ENCODE measurements at regions not wholly inside any gene's neighbourhood (a gene's known extent, or its start where the extent isn't known, plus 50 kb on each side); places are given as distances from the start of the nearest gene placed in this dataset.
"Not testable (repeated sequence)": the region's sequence is repeated elsewhere in the genome, so short reads cannot be mapped to it uniquely, and the experiment has no call there.

DNA sequence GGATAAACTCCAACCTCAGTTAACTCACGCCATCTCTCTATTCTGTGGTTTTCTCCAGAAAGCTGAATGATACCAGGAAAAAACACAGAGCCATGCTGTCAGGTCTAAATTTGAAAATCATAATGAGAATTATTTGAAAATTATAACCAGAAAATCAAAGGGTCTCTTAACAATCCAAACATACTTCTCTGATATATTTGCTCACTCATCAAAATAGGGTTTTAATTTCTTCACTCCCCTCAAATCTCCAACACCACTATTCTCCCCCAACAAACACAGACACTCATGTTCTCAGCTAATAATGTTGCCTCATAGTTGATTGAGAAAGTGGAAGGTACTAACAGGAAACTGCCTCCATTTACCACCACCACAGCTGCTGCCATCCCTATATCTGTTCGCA lies 375.5 kb downstream of the TLE1 start:
- no peaks in the 10 kb centered on the region for H3K27me3 Mint-ChIP-seq (ENCODE audit: low read depth)
- no peak overlapping the region for H3K27ac Mint-ChIP-seq
- H3K4me3 Mint-ChIP-seq, result no peak overlapping the region
- no peaks in the 10 kb centered on the region for H3K4me1 Mint-ChIP-seq
- no peaks in the 10 kb centered on the region for H3K36me3 Mint-ChIP-seq (ENCODE audit: low read depth)
- peaks cover 14% of the 10 kb centered on the region for H3K9me3 Mint-ChIP-seq
- TF ChIP-seq, protein P1, sequence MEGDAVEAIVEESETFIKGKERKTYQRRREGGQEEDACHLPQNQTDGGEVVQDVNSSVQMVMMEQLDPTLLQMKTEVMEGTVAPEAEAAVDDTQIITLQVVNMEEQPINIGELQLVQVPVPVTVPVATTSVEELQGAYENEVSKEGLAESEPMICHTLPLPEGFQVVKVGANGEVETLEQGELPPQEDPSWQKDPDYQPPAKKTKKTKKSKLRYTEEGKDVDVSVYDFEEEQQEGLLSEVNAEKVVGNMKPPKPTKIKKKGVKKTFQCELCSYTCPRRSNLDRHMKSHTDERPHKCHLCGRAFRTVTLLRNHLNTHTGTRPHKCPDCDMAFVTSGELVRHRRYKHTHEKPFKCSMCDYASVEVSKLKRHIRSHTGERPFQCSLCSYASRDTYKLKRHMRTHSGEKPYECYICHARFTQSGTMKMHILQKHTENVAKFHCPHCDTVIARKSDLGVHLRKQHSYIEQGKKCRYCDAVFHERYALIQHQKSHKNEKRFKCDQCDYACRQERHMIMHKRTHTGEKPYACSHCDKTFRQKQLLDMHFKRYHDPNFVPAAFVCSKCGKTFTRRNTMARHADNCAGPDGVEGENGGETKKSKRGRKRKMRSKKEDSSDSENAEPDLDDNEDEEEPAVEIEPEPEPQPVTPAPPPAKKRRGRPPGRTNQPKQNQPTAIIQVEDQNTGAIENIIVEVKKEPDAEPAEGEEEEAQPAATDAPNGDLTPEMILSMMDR (IDR thresholded peaks at IDR 0.05; ENCODE audit: unreplicated experiment in 3 of 3), result no peak

DNA sequence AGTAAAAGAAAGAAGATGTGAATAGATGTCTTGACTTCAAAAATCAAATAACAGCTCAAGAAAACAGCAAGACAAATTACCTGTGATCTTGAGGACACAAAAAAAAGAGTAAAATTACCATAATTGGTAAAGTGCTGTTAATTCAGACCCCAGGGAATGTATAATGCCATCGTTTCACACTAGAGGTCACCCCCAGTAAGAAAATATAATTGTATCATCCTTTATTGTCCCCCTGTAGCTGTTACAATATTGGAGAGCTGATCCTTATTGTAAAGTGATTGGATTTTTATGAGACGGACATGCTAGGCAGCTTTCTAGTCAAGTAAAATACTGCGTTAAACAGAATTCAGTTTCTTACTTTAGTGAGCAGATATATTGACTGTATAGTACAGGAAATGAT lies 377.0 kb downstream of the TLE1 start:
- Mint-ChIP-seq H3K27ac (no peak overlapping the region), H3K4me1 (no peaks in the 10 kb centered on the region), H3K9me3 (peaks cover 15% of the 10 kb centered on the region), H3K27me3 (ENCODE audit: low read depth) (no peaks in the 10 kb centered on the region), H3K4me3 (no peak overlapping the region), H3K36me3 (ENCODE audit: low read depth) (no peaks in the 10 kb centered on the region)
- TF ChIP-seq, protein P1 (IDR thresholded peaks at IDR 0.05; ENCODE audit: unreplicated experiment in 3 of 3), result no peak

DNA sequence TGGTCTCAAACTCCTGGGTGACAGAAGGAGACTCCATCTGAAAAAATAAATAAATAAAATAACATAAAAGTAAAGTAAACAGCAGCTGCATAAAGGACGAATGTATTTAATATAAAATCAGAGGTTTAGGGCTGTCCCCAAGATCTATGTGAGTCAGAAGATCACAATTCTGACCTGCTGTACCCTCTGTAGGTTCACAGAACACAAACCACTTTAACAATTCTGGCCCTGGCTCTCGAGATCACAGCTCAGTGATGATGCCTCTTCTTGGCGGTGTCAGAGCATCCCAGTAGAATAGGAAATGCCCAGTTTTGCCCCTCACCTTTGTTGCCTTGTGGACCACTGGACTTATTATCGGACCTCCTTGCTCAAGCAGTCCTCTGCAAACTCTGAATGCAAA lies 380.9 kb downstream of the TLE1 start:
- Mint-ChIP-seq H3K4me3 (no peak overlapping the region), H3K36me3 (ENCODE audit: low read depth) (no peaks in the 10 kb centered on the region), H3K4me1 (no peaks in the 10 kb centered on the region), H3K27me3 (ENCODE audit: low read depth) (no peaks in the 10 kb centered on the region), H3K27ac (no peak overlapping the region), H3K9me3 (peaks cover 18% of the 10 kb centered on the region)
- TF ChIP-seq, protein P1 (IDR thresholded peaks at IDR 0.05; ENCODE audit: unreplicated experiment in 3 of 3), result no peak

DNA sequence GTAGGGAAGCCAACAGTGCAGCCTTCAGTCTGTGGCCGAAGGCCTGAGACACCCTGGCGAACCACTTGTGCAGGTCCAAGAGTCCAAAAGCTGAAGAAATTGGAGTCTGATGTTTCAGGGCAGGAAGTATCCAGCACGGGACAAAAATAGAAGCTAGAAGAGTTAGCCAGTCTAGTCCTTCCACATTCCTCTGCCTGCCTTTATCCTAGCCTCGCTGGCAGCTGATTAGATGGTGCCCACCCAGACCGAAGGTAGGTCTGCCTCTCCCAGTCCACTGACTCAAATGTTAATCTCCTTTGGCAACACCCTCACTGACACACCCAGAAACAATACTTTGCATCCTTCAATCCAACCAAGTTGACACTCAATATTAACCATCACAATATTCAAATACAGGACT lies 381.6 kb downstream of the TLE1 start:
- not testable (repeated sequence) for H3K27me3 Mint-ChIP-seq (ENCODE audit: low read depth); H3K4me3 Mint-ChIP-seq; H3K27ac Mint-ChIP-seq; H3K36me3 Mint-ChIP-seq (ENCODE audit: low read depth); H3K4me1 Mint-ChIP-seq
- H3K9me3 Mint-ChIP-seq, result peaks cover 22% of the 10 kb centered on the region

DNA sequence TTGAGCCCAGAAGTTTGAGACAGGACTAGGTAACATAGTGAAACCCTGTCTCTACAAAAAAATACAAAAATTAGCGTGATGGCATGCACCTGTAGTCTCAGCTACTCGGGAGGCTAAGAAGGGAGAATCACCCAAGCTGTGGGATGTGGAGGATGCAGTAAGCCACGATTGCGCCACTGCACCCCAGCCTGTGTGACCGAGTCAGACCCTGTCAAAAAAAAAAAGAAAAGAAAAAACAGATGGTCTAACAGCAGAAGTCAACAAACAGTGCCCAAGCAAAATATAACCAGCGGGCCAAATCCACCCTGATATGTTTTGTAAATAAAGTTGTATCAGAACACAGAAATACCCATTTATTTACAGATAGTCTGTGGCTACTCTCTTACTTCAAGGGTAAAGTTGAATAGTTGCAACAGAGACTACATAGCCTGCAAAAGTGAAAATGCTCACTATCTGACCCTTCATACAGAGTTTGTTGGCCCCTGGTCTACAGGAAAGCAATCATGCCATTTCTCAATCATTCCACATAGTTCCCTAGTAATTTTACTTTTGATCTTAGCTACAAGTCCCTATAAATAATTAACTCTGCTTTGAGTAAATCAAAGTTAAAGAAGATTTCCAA lies 383.7 kb downstream of the TLE1 start:
- no peaks in the 10 kb centered on the region for H3K27me3 Mint-ChIP-seq (ENCODE audit: low read depth)
- peaks cover 32% of the 10 kb centered on the region for H3K9me3 Mint-ChIP-seq
- H3K36me3 Mint-ChIP-seq (ENCODE audit: low read depth), result peaks cover 2% of the 10 kb centered on the region
- TF ChIP-seq, protein P1 (IDR thresholded peaks at IDR 0.05; ENCODE audit: unreplicated experiment in 3 of 3), result no peak
- no peaks in the 10 kb centered on the region for H3K4me1 Mint-ChIP-seq
- no peak overlapping the region for H3K27ac Mint-ChIP-seq
- H3K4me3 Mint-ChIP-seq, result no peak overlapping the region

DNA sequence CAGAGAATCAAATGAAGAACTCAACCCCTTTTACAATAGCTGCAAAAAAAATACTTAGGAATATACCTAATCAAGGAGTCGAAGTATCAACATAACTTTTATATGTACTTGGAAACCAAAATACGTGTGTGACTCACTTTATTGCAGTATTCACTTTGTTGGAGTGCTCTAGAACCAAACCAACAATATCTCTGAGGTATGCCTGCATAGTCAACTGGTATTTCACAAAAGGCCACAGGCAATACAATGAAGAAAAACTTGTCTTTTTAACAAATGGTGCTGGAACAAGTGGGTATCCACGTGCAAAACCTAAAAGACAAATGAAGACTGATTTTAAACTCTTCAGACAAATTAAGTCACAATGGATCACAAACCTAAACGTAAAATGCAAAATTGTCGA lies 385.7 kb downstream of the TLE1 start:
- peaks cover 3% of the 10 kb centered on the region for H3K36me3 Mint-ChIP-seq (ENCODE audit: low read depth)
- H3K4me3 Mint-ChIP-seq, result no peak overlapping the region
- H3K27ac Mint-ChIP-seq, result no peak overlapping the region
- H3K4me1 Mint-ChIP-seq, result no peaks in the 10 kb centered on the region
- TF ChIP-seq, protein P1 (IDR thresholded peaks at IDR 0.05; ENCODE audit: unreplicated experiment in 3 of 3), result no peak
- H3K9me3 Mint-ChIP-seq, result peaks cover 37% of the 10 kb centered on the region
- H3K27me3 Mint-ChIP-seq (ENCODE audit: low read depth), result no peaks in the 10 kb centered on the region
